ENCODE measurements at regions not wholly inside any gene's neighbourhood (a gene's known extent, or its start where the extent isn't known, plus 50 kb on each side); places are given as distances from the start of the nearest gene placed in this dataset.

GRCh38 chr2:65501836-65502235, 69.4 kb upstream of the SPRED2 start:
- Histone ChIP-seq H2AFZ (no peak overlapping the region), H3K27me3 (no peaks in the 10 kb centered on the region), H3K4me1 (ENCODE audit: insufficient read depth) (no peaks in the 10 kb centered on the region), H3K79me2 (no peaks in the 10 kb centered on the region), H3K9me3 (ENCODE audit: low read depth) (no peaks in the 10 kb centered on the region), H3K36me3 (replicated peaks; ENCODE audit: insufficient read depth, low read depth) (no peaks in the 10 kb centered on the region), H3K27ac (no peak overlapping the region), H3K4me3 (no peak overlapping the region), H3K4me2 (no peak overlapping the region), H4K20me1 (ENCODE audit: insufficient read depth, poor library complexity, severe bottlenecking) (no peaks in the 10 kb centered on the region), H3K9me2 (replicated peaks; ENCODE audit: insufficient read depth) (no peaks in the 10 kb centered on the region)
- TF ChIP-seq EZH2phosphoT487 (IDR thresholded peaks at IDR 0.05; ENCODE audit: low read depth, severe bottlenecking, unreplicated experiment) (no peak), EZH2 (IDR thresholded peaks at IDR 0.05; ENCODE audit: borderline replicate concordance) (no peak), CTCF (IDR thresholded peaks at IDR 0.05; ENCODE audit: poor library complexity) (no peak)
- WGBS (ENCODE audit: low lambda C conversion rate, missing lambda C conversion rate): 94% methylated on average over 6 of the region's 6 CpGs
- no peak for DNase-seq (ENCODE audit: low spot score)

GRCh38 chr2:65501074-65501473, 68.7 kb upstream of the SPRED2 start:
- WGBS (ENCODE audit: low lambda C conversion rate, missing lambda C conversion rate): 96% methylated on average over 10 of the region's 10 CpGs
- Histone ChIP-seq H3K27ac (no peak overlapping the region), H3K9me2 (replicated peaks; ENCODE audit: insufficient read depth) (no peaks in the 10 kb centered on the region), H3K36me3 (replicated peaks; ENCODE audit: insufficient read depth, low read depth) (no peaks in the 10 kb centered on the region), H3K4me1 (ENCODE audit: insufficient read depth) (no peaks in the 10 kb centered on the region), H2AFZ (no peak overlapping the region), H3K27me3 (no peaks in the 10 kb centered on the region), H3K4me3 (no peak overlapping the region), H3K4me2 (no peak overlapping the region), H3K79me2 (no peaks in the 10 kb centered on the region), H4K20me1 (ENCODE audit: insufficient read depth, poor library complexity, severe bottlenecking) (no peaks in the 10 kb centered on the region), H3K9me3 (ENCODE audit: low read depth) (no peaks in the 10 kb centered on the region)
- TF ChIP-seq EZH2 (IDR thresholded peaks at IDR 0.05; ENCODE audit: borderline replicate concordance): no peak
- TF ChIP-seq CTCF (IDR thresholded peaks at IDR 0.05; ENCODE audit: poor library complexity): no peak
- TF ChIP-seq EZH2phosphoT487 (IDR thresholded peaks at IDR 0.05; ENCODE audit: low read depth, severe bottlenecking, unreplicated experiment): no peak
- no peak for DNase-seq (ENCODE audit: low spot score)

- Histone ChIP-seq H3K27ac (no peak overlapping the region), H3K79me2 (no peaks in the 10 kb centered on the region), H3K27me3 (no peaks in the 10 kb centered on the region), H3K4me1 (ENCODE audit: insufficient read depth) (no peaks in the 10 kb centered on the region), H3K4me2 (no peak overlapping the region), H3K36me3 (replicated peaks; ENCODE audit: insufficient read depth, low read depth) (no peaks in the 10 kb centered on the region), H2AFZ (no peak overlapping the region), H4K20me1 (ENCODE audit: insufficient read depth, poor library complexity, severe bottlenecking) (no peaks in the 10 kb centered on the region), H3K9me2 (replicated peaks; ENCODE audit: insufficient read depth) (no peaks in the 10 kb centered on the region), H3K9me3 (ENCODE audit: low read depth) (no peaks in the 10 kb centered on the region), H3K4me3 (no peak overlapping the region)
- no peak for TF ChIP-seq CTCF (IDR thresholded peaks at IDR 0.05; ENCODE audit: poor library complexity)
- no peak for TF ChIP-seq EZH2phosphoT487 (IDR thresholded peaks at IDR 0.05; ENCODE audit: low read depth, severe bottlenecking, unreplicated experiment)
- TF ChIP-seq EZH2 (IDR thresholded peaks at IDR 0.05; ENCODE audit: borderline replicate concordance): no peak
- WGBS (ENCODE audit: low lambda C conversion rate, missing lambda C conversion rate): 89% methylated on average over 9 of the region's 9 CpGs
- DNase-seq (ENCODE audit: low spot score): no peak
These were observed 68.1 kb upstream of the SPRED2 start for GRCh38 chr2:65500310-65501040.
